ENCODE measurements at regions not wholly inside any gene's neighbourhood (a gene's known extent, or its start where the extent isn't known, plus 50 kb on each side); places are given as distances from the start of the nearest gene placed in this dataset.

GRCh38 chr3:63167113-63167512 is 111.0 kb upstream of the SYNPR start:
- no peak for DNase-seq (ENCODE audit: low read depth)

GRCh38 chr3:63168179-63168578 is 109.9 kb upstream of the SYNPR start:
- no peak overlapping the region for H3K4me3 ChIP-seq (ENCODE audit: low read depth, low read length)
- no peak for DNase-seq (ENCODE audit: low read depth)

More at GRCh38 chr3:63167113-63167512, 111.0 kb upstream of the SYNPR start:
- no peak overlapping the region for H3K4me3 ChIP-seq (ENCODE audit: low read depth, low read length)

GRCh38 chr3:63179862-63180522 is 98.1 kb upstream of the SYNPR start:
- no peak overlapping the region for H3K4me3 ChIP-seq (ENCODE audit: low read depth, low read length)
- DNase-seq (ENCODE audit: low read depth): no peak

- no peak overlapping the region for H3K4me3 ChIP-seq (ENCODE audit: low read depth, low read length)
- DNase-seq (ENCODE audit: low read depth): no peak
Observed at GRCh38 chr3:63192248-63192647, 85.9 kb upstream of the SYNPR start.

GRCh38 chr3:63193647-63194046 is 84.5 kb upstream of the SYNPR start:
- no peak for DNase-seq (ENCODE audit: low read depth)
- no peak overlapping the region for H3K4me3 ChIP-seq (ENCODE audit: low read depth, low read length)

- no peak for DNase-seq (ENCODE audit: low read depth)
- no peak overlapping the region for H3K4me3 ChIP-seq (ENCODE audit: low read depth, low read length)
Observed at GRCh38 chr3:63199606-63200005, 78.5 kb upstream of the SYNPR start.

- H3K4me3 ChIP-seq (ENCODE audit: low read depth, low read length): no peak overlapping the region
- no peak for DNase-seq (ENCODE audit: low read depth)
Observed at GRCh38 chr3:63202529-63202928, 75.6 kb upstream of the SYNPR start.

- DNase-seq (ENCODE audit: low read depth): no peak
- H3K4me3 ChIP-seq (ENCODE audit: low read depth, low read length): no peak overlapping the region
Observed at GRCh38 chr3:63207066-63207590, 71.0 kb upstream of the SYNPR start.

GRCh38 chr3:63228087-63228486 is 50.0 kb upstream of the SYNPR start:
- DNase-seq (ENCODE audit: low read depth): no peak
- no peak overlapping the region for H3K4me3 ChIP-seq (ENCODE audit: low read depth, low read length)
